ENCODE measurements at regions not wholly inside any gene's neighbourhood (a gene's known extent, or its start where the extent isn't known, plus 50 kb on each side); places are given as distances from the start of the nearest gene placed in this dataset.

GRCh38 chr18:1053331-1054315, 149.0 kb downstream of the ADCYAP1 start:
- no peaks in the 10 kb centered on the region for H3K4me1 ChIP-seq
- no peak overlapping the region for H3K4me3 ChIP-seq
- H3K27me3 ChIP-seq = no peaks in the 10 kb centered on the region
- no peak overlapping the region for H3K27ac ChIP-seq
- H3K36me3 ChIP-seq = no peaks in the 10 kb centered on the region
- peaks cover 0 to 19% of the 10 kb centered on the region in 2 donors for H3K9me3 ChIP-seq
- TF ChIP-seq CTCF (IDR thresholded peaks at IDR 0.05) = no peak
- no peak for DNase-seq (ENCODE audit: low spot score)

GRCh38 chr18:1056404-1056803, 151.7 kb downstream of the ADCYAP1 start:
- no peak for TF ChIP-seq CTCF (IDR thresholded peaks at IDR 0.05)
- Histone ChIP-seq H3K27me3 (no peaks in the 10 kb centered on the region), H3K4me3 (no peak overlapping the region), H3K36me3 (no peaks in the 10 kb centered on the region), H3K4me1 (no peaks in the 10 kb centered on the region), H3K27ac (no peak overlapping the region), H3K9me3 (peaks cover 0 to 19% of the 10 kb centered on the region in 2 donors)
- no peak for DNase-seq (ENCODE audit: low spot score)

- Histone ChIP-seq H3K9me3 (peaks cover 0 to 19% of the 10 kb centered on the region in 2 donors), H3K27me3 (no peaks in the 10 kb centered on the region), H3K36me3 (no peaks in the 10 kb centered on the region), H3K4me1 (no peaks in the 10 kb centered on the region), H3K4me3 (no peak overlapping the region), H3K27ac (no peak overlapping the region)
- no peak for DNase-seq (ENCODE audit: low spot score)
- no peak for TF ChIP-seq CTCF (IDR thresholded peaks at IDR 0.05)
Measured at GRCh38 chr18:1057367-1057766, 152.7 kb downstream of the ADCYAP1 start.

DNA sequence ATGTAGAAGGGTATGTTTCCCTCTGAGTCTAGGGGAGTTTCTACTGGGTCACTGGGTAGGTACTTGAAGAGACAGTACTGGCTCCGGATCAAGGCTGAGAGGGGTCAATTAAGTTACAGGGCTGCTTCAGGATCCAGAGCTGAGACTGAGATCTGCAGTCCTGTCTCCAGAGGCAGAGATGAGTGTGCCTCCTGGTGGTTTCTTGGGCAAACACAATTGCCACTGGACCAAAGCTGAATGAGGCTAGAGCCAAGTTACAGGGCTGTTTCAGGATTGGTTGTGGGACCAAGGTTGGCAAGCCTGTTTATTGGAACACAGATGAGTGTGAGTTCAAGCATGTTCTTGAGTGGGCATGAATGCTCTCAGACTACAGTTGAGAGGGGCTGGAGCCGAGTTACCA, 157.9 kb downstream of the ADCYAP1 start:
- Histone ChIP-seq H3K9me3 (peaks cover 0 to under 1% of the 10 kb centered on the region in 2 donors), H3K4me3 (no peak overlapping the region), H3K27me3 (no peaks in the 10 kb centered on the region), H3K27ac (no peak overlapping the region), H3K36me3 (no peaks in the 10 kb centered on the region), H3K4me1 (no peaks in the 10 kb centered on the region)
- no peak for TF ChIP-seq CTCF (IDR thresholded peaks at IDR 0.05)
- no peak for DNase-seq (ENCODE audit: low spot score)

GRCh38 chr18:1075322-1075721, 170.7 kb downstream of the ADCYAP1 start:
- Histone ChIP-seq H3K27me3 (no peaks in the 10 kb centered on the region), H3K9me3 (no peaks in the 10 kb centered on the region), H3K4me1 (no peaks in the 10 kb centered on the region), H3K27ac (no peak overlapping the region), H3K36me3 (no peaks in the 10 kb centered on the region), H3K4me3 (no peak overlapping the region)
- DNase-seq (ENCODE audit: low spot score) = no peak
- TF ChIP-seq CTCF (IDR thresholded peaks at IDR 0.05) = no peak
